K562 (cell line): ENCODE measurements at regions not wholly inside any gene's neighbourhood (a gene's known extent, or its start where the extent isn't known, plus 50 kb on each side); places are given as distances from the start of the nearest gene placed in this dataset.

Experiments
- ASH1L ChIP-seq: fragments of 450-650 bp; IDR thresholded peaks from 2 replicates; pipeline ENCODE4 v1.6.1; 2018; ENCODE audit warnings: borderline replicate concordance, mild to moderate bottlenecking, low read depth; ENCODE audit not compliant: partially characterized antibody
- CBX1 ChIP-seq: sonication (generic); IDR thresholded peaks from 2 replicates; pipeline ENCODE4 v1.6.1; 2016; ENCODE audit warnings: antibody characterized with exemption, low read depth, mild to moderate bottlenecking
- CREB1 ChIP-seq, 2 experiments: sonication (generic) in 1 of 2; formaldehyde crosslinking in 1 of 2; IDR thresholded peaks; 2 replicates each; pipeline versions ENCODE4 v1.6.1 to v1.8.0; 2012 to 2022; ENCODE audit warnings: inconsistent platforms in 1 of 2, mild to moderate bottlenecking in 1 of 2, missing genetic modification reagents in 1 of 2, moderate library complexity in 1 of 2
- ESRRA ChIP-seq: fragments of 450-650 bp; IDR thresholded peaks from 2 replicates; pipeline ENCODE4 v1.6.1; 2014; ENCODE audit warnings: low read depth, mild to moderate bottlenecking, moderate library complexity, borderline replicate concordance
- KDM2B ChIP-seq: fragments of 250-450 bp; sonication (Bioruptor Pico); IDR thresholded peaks from 2 replicates; pipeline ENCODE4 v1.8.0; 2021; ENCODE audit warnings: mild to moderate bottlenecking, moderate library complexity
- LCOR ChIP-seq: sonication (generic); formaldehyde crosslinking; IDR thresholded peaks from 2 replicates; pipeline ENCODE4 v1.8.0; 2022; ENCODE audit warnings: mild to moderate bottlenecking, missing genetic modification reagents
- MCM5 ChIP-seq: fragments of 450-650 bp; IDR thresholded peaks from 2 replicates; pipeline ENCODE4 v1.6.1; 2016; ENCODE audit warnings: low read depth
- SETDB1 ChIP-seq: IDR thresholded peaks from one replicate; pipeline ENCODE4 v1.6.1; 2012; ENCODE audit warnings: low read length, control low read depth, inconsistent platforms
- STAT5B ChIP-seq: fragments of 250-450 bp; sonication (Bioruptor Pico); IDR thresholded peaks from 2 replicates; pipeline ENCODE4 v1.8.0; 2021; ENCODE audit warnings: mild to moderate bottlenecking, inconsistent platforms
- ZFP1 ChIP-seq: fragments of 450-650 bp; formaldehyde crosslinking; IDR thresholded peaks from 2 replicates; pipeline ENCODE4 v1.4.0; 2020; ENCODE audit warnings: mild to moderate bottlenecking, mixed read lengths
- ZNF224 ChIP-seq: sonication (generic); formaldehyde crosslinking; IDR thresholded peaks from 2 replicates; pipeline ENCODE4 v1.8.0; 2022; ENCODE audit warnings: mild to moderate bottlenecking, missing genetic modification reagents
- TF ChIP-seq, protein P1 (sequence below): fragments of 450-650 bp; IDR thresholded peaks from 2 replicates; pipeline ENCODE4 v1.6.1; 2016; ENCODE audit warnings: low read depth
- TF ChIP-seq, protein P2 (sequence below), 3 experiments: IDR thresholded peaks in 2 of 3; conservative IDR thresholded peaks in 1 of 3; 2 replicates each; pipeline ENCODE4 v1.5.1; 2011 to 2012; ENCODE audit warnings: low read length in 3 of 3, mild to moderate bottlenecking in 3 of 3, control low read depth in 2 of 3, improper control_type of control experiment in 1 of 3, inconsistent platforms in 1 of 3, low read depth in 1 of 3, mixed read lengths in 1 of 3, moderate library complexity in 1 of 3; ENCODE audit not compliant: insufficient read depth in 2 of 3

DNA sequence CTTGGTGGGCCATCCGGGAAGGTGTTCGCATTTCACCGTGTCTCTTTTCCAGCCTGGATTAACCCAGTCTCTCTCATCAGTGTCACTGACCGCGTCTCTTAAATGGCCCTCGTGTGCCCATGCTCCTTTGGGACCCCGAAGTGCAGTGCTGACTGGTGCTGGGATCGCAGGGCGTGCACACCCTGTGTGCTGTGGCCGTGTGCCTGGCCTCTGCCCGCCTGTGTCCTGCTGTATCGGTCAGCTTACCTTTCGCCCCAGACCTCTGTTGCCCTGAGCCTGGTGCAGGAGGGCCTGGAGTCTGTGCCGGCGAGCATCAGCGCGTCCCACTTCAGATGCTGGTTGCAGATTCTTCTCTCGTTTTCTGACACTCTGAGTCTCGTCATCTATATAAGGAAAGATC, 68.3 kb upstream of the HGFAC start:
- TF ChIP-seq LCOR (CRISPR knock-in tag) (no peak), ZFP1 (CRISPR knock-in tag) (no peak), ZNF224 (CRISPR knock-in tag) (no peak), ASH1L (no peak), ESRRA (no peak), CBX1 (no peak), MCM5 (no peak), CREB1 (IDR thresholded peaks at IDR 0.05) (no peak), CREB1 (CRISPR knock-in tag; IDR thresholded peaks at IDR 0.05) (no peak), SETDB1 (no peak), STAT5B (CRISPR knock-in tag) (no peak), KDM2B (CRISPR knock-in tag) (no peak)
- TF ChIP-seq, protein P1, sequence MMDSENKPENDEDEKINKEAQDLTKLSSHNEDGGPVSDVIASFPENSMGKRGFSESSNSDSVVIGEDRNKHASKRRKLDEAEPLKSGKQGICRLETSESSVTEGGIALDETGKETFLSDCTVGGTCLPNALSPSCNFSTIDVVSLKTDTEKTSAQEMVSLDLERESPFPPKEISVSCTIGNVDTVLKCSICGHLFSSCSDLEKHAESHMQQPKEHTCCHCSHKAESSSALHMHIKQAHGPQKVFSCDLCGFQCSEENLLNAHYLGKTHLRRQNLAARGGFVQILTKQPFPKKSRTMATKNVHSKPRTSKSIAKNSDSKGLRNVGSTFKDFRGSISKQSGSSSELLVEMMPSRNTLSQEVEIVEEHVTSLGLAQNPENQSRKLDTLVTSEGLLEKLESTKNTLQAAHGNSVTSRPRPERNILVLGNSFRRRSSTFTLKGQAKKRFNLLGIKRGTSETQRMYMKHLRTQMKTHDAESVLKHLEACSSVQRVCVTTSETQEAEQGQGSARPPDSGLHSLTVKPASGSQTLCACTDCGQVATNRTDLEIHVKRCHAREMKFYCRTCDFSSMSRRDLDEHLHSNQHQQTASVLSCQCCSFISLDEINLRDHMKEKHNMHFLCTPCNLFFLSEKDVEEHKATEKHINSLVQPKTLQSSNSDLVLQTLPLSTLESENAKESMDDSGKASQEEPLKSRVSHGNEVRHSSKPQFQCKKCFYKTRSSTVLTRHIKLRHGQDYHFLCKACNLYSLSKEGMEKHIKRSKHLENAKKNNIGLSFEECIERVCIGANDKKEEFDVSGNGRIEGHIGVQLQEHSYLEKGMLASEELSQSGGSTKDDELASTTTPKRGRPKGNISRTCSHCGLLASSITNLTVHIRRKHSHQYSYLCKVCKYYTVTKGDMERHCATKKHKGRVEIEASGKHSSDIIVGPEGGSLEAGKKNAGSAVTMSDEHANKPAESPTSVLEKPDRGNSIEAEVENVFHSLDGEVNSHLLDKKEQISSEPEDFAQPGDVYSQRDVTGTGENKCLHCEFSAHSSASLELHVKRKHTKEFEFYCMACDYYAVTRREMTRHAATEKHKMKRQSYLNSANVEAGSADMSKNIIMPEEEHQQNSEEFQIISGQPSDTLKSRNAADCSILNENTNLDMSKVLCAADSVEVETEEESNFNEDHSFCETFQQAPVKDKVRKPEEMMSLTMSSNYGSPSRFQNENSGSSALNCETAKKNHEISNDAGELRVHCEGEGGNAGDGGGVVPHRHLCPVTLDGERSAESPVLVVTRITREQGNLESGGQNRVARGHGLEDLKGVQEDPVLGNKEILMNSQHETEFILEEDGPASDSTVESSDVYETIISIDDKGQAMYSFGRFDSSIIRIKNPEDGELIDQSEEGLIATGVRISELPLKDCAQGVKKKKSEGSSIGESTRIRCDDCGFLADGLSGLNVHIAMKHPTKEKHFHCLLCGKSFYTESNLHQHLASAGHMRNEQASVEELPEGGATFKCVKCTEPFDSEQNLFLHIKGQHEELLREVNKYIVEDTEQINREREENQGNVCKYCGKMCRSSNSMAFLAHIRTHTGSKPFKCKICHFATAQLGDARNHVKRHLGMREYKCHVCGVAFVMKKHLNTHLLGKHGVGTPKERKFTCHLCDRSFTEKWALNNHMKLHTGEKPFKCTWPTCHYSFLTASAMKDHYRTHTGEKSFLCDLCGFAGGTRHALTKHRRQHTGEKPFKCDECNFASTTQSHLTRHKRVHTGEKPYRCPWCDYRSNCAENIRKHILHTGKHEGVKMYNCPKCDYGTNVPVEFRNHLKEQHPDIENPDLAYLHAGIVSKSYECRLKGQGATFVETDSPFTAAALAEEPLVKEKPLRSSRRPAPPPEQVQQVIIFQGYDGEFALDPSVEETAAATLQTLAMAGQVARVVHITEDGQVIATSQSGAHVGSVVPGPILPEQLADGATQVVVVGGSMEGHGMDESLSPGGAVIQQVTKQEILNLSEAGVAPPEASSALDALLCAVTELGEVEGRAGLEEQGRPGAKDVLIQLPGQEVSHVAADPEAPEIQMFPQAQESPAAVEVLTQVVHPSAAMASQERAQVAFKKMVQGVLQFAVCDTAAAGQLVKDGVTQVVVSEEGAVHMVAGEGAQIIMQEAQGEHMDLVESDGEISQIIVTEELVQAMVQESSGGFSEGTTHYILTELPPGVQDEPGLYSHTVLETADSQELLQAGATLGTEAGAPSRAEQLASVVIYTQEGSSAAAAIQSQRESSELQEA, result no peak
- TF ChIP-seq, protein P2, sequence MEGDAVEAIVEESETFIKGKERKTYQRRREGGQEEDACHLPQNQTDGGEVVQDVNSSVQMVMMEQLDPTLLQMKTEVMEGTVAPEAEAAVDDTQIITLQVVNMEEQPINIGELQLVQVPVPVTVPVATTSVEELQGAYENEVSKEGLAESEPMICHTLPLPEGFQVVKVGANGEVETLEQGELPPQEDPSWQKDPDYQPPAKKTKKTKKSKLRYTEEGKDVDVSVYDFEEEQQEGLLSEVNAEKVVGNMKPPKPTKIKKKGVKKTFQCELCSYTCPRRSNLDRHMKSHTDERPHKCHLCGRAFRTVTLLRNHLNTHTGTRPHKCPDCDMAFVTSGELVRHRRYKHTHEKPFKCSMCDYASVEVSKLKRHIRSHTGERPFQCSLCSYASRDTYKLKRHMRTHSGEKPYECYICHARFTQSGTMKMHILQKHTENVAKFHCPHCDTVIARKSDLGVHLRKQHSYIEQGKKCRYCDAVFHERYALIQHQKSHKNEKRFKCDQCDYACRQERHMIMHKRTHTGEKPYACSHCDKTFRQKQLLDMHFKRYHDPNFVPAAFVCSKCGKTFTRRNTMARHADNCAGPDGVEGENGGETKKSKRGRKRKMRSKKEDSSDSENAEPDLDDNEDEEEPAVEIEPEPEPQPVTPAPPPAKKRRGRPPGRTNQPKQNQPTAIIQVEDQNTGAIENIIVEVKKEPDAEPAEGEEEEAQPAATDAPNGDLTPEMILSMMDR (IDR thresholded peaks at IDR 0.05 in 2 of 3, conservative IDR thresholded peaks at IDR 0.05 in 1 of 3; ENCODE audit: insufficient read depth in 2 of 3, low read depth in 1 of 3, low read length in 3 of 3), result no peak
